ENCODE measurements at regions not wholly inside any gene's neighbourhood (a gene's known extent, or its start where the extent isn't known, plus 50 kb on each side); places are given as distances from the start of the nearest gene placed in this dataset.

- TF ChIP-seq CTCF (IDR thresholded peaks at IDR 0.05): no peak
- no peak for TF ChIP-seq POLR2A (IDR thresholded peaks at IDR 0.05)
Observed at GRCh38 chr18:55908901-55909366, 320.9 kb upstream of the TCF4 start.
